ENCODE measurements at regions not wholly inside any gene's neighbourhood (a gene's known extent, or its start where the extent isn't known, plus 50 kb on each side); places are given as distances from the start of the nearest gene placed in this dataset.
"Not testable (repeated sequence)": the region's sequence is repeated elsewhere in the genome, so short reads cannot be mapped to it uniquely, and the experiment has no call there.

GRCh38 chr12:58745348-58746125 lies 174.8 kb downstream of the LRIG3 start:
- no peak overlapping the region for H3K27ac ChIP-seq (ENCODE audit: insufficient read depth, low read length, poor library complexity, severe bottlenecking)
- no peaks in the 10 kb centered on the region for H3K36me3 ChIP-seq (ENCODE audit: control insufficient read depth, insufficient read depth, low read length)
- Mint-ChIP-seq H3K4me3 (no peak overlapping the region), H3K4me1 (no peaks in the 10 kb centered on the region), H3K36me3 (no peaks in the 10 kb centered on the region), H3K27ac (no peak overlapping the region), H3K27me3 (no peaks in the 10 kb centered on the region), H3K9me3 (peaks cover 0 to 10% (median 8%) of the 10 kb centered on the region in 7 donors)
- no peak overlapping the region for H3K4me3 ChIP-seq (ENCODE audit: low read depth, low read length)
- no peaks in the 10 kb centered on the region for H3K9me3 ChIP-seq (ENCODE audit: control insufficient read depth in 2 of 2, low read length in 2 of 2)
- DNase-seq (no peak), ATAC-seq (ENCODE audit: low read depth in 2 of 2) (no peak)
- no peaks in the 10 kb centered on the region for H3K4me1 ChIP-seq (ENCODE audit: control insufficient read depth, insufficient read depth, low read length, poor library complexity, severe bottlenecking)
- no peaks in the 10 kb centered on the region for H3K27me3 ChIP-seq (ENCODE audit: control insufficient read depth, insufficient read depth, low read length)

GRCh38 chr12:58747533-58747932 lies 172.8 kb downstream of the LRIG3 start:
- Mint-ChIP-seq H3K9me3 (peaks cover 0 to 10% (median 5%) of the 10 kb centered on the region in 7 donors), H3K4me3 (no peak overlapping the region), H3K27me3 (no peaks in the 10 kb centered on the region), H3K4me1 (no peaks in the 10 kb centered on the region), H3K27ac (no peak overlapping the region), H3K36me3 (no peaks in the 10 kb centered on the region)
- Histone ChIP-seq H3K4me1 (ENCODE audit: control insufficient read depth, insufficient read depth, low read length, poor library complexity, severe bottlenecking) (no peaks in the 10 kb centered on the region), H3K27ac (ENCODE audit: insufficient read depth, low read length, poor library complexity, severe bottlenecking) (no peak overlapping the region), H3K4me3 (ENCODE audit: low read depth, low read length) (no peak overlapping the region), H3K27me3 (ENCODE audit: control insufficient read depth, insufficient read depth, low read length) (no peaks in the 10 kb centered on the region), H3K9me3 (ENCODE audit: control insufficient read depth in 2 of 2, low read length in 2 of 2) (no peaks in the 10 kb centered on the region), H3K36me3 (ENCODE audit: control insufficient read depth, insufficient read depth, low read length) (no peaks in the 10 kb centered on the region)
- no peak for ATAC-seq (ENCODE audit: low read depth in 2 of 2)
- no peak for DNase-seq

- no peaks in the 10 kb centered on the region for H3K36me3 ChIP-seq (ENCODE audit: control insufficient read depth, insufficient read depth, low read length)
- Mint-ChIP-seq H3K4me3 (no peak overlapping the region), H3K27me3 (no peaks in the 10 kb centered on the region), H3K4me1 (no peaks in the 10 kb centered on the region), H3K9me3 (peaks cover 0 to 10% (median 4%) of the 10 kb centered on the region in 7 donors), H3K27ac (no peak overlapping the region), H3K36me3 (no peaks in the 10 kb centered on the region)
- no peaks in the 10 kb centered on the region for H3K27me3 ChIP-seq (ENCODE audit: control insufficient read depth, insufficient read depth, low read length)
- H3K27ac ChIP-seq (ENCODE audit: insufficient read depth, low read length, poor library complexity, severe bottlenecking), result no peak overlapping the region
- H3K9me3 ChIP-seq (ENCODE audit: control insufficient read depth in 2 of 2, low read length in 2 of 2), result no peaks in the 10 kb centered on the region
- H3K4me1 ChIP-seq (ENCODE audit: control insufficient read depth, insufficient read depth, low read length, poor library complexity, severe bottlenecking), result no peaks in the 10 kb centered on the region
- ATAC-seq (ENCODE audit: low read depth in 2 of 2) (no peak), DNase-seq (no peak)
- H3K4me3 ChIP-seq (ENCODE audit: low read depth, low read length), result no peak overlapping the region
Measured at GRCh38 chr12:58750484-58750883, 169.8 kb downstream of the LRIG3 start.

GRCh38 chr12:58757422-58757821 lies 162.9 kb downstream of the LRIG3 start:
- Mint-ChIP-seq H3K9me3 (peaks cover 0 to 9% (median 2%) of the 10 kb centered on the region in 7 donors), H3K27me3 (no peaks in the 10 kb centered on the region), H3K36me3 (no peaks in the 10 kb centered on the region), H3K27ac (no peak overlapping the region), H3K4me1 (no peaks in the 10 kb centered on the region), H3K4me3 (no peak overlapping the region)
- no peak for ATAC-seq (ENCODE audit: low read depth in 2 of 2)
- no peaks in the 10 kb centered on the region for H3K4me1 ChIP-seq (ENCODE audit: control insufficient read depth, insufficient read depth, low read length, poor library complexity, severe bottlenecking)
- no peak overlapping the region for H3K4me3 ChIP-seq (ENCODE audit: low read depth, low read length)
- no peaks in the 10 kb centered on the region for H3K27me3 ChIP-seq (ENCODE audit: control insufficient read depth, insufficient read depth, low read length)
- H3K27ac ChIP-seq (ENCODE audit: insufficient read depth, low read length, poor library complexity, severe bottlenecking), result no peak overlapping the region
- no peak for DNase-seq
- H3K36me3 ChIP-seq (ENCODE audit: control insufficient read depth, insufficient read depth, low read length), result no peaks in the 10 kb centered on the region
- H3K9me3 ChIP-seq (ENCODE audit: control insufficient read depth in 2 of 2, low read length in 2 of 2), result no peaks in the 10 kb centered on the region

GRCh38 chr12:58759745-58760144 lies 160.6 kb downstream of the LRIG3 start:
- H3K4me1 ChIP-seq (ENCODE audit: control insufficient read depth, insufficient read depth, low read length, poor library complexity, severe bottlenecking); H3K36me3 ChIP-seq (ENCODE audit: control insufficient read depth, insufficient read depth, low read length); H3K4me3 Mint-ChIP-seq; ATAC-seq (ENCODE audit: low read depth in 2 of 2); H3K4me1 Mint-ChIP-seq; H3K27me3 ChIP-seq (ENCODE audit: control insufficient read depth, insufficient read depth, low read length); H3K27ac Mint-ChIP-seq; H3K4me3 ChIP-seq (ENCODE audit: low read depth, low read length); H3K9me3 Mint-ChIP-seq; H3K27me3 Mint-ChIP-seq; H3K36me3 Mint-ChIP-seq; H3K27ac ChIP-seq (ENCODE audit: insufficient read depth, low read length, poor library complexity, severe bottlenecking); DNase-seq; H3K9me3 ChIP-seq (ENCODE audit: control insufficient read depth in 2 of 2, low read length in 2 of 2): not testable (repeated sequence)

- Histone ChIP-seq H3K27me3 (ENCODE audit: control insufficient read depth, insufficient read depth, low read length) (no peaks in the 10 kb centered on the region), H3K9me3 (ENCODE audit: control insufficient read depth in 2 of 2, low read length in 2 of 2) (no peaks in the 10 kb centered on the region), H3K4me3 (ENCODE audit: low read depth, low read length) (no peak overlapping the region), H3K4me1 (ENCODE audit: control insufficient read depth, insufficient read depth, low read length, poor library complexity, severe bottlenecking) (no peaks in the 10 kb centered on the region), H3K27ac (ENCODE audit: insufficient read depth, low read length, poor library complexity, severe bottlenecking) (no peak overlapping the region), H3K36me3 (ENCODE audit: control insufficient read depth, insufficient read depth, low read length) (no peaks in the 10 kb centered on the region)
- no peak for ATAC-seq (ENCODE audit: low read depth in 2 of 2)
- DNase-seq, result no peak
- Mint-ChIP-seq H3K27ac (no peak overlapping the region), H3K27me3 (no peaks in the 10 kb centered on the region), H3K4me1 (no peaks in the 10 kb centered on the region), H3K4me3 (no peak overlapping the region), H3K36me3 (no peaks in the 10 kb centered on the region), H3K9me3 (peaks cover 2 to 9% (median 3%) of the 10 kb centered on the region in 7 donors)
Measured at GRCh38 chr12:58761308-58761707, 159.0 kb downstream of the LRIG3 start.

- no peaks in the 10 kb centered on the region for H3K36me3 ChIP-seq (ENCODE audit: control insufficient read depth, insufficient read depth, low read length)
- no peaks in the 10 kb centered on the region for H3K36me3 Mint-ChIP-seq
- H3K27ac ChIP-seq (ENCODE audit: insufficient read depth, low read length, poor library complexity, severe bottlenecking), result no peak overlapping the region
- no peak overlapping the region for H3K4me3 ChIP-seq (ENCODE audit: low read depth, low read length)
- H3K4me3 Mint-ChIP-seq, result no peak overlapping the region
- H3K4me1 ChIP-seq (ENCODE audit: control insufficient read depth, insufficient read depth, low read length, poor library complexity, severe bottlenecking), result no peaks in the 10 kb centered on the region
- H3K27ac Mint-ChIP-seq, result no peak overlapping the region
- DNase-seq (no peak), ATAC-seq (ENCODE audit: low read depth in 2 of 2) (no peak)
- H3K9me3 Mint-ChIP-seq, result peaks cover 0 to 9% (median 5%) of the 10 kb centered on the region in 7 donors
- H3K4me1 Mint-ChIP-seq, result no peaks in the 10 kb centered on the region
- H3K27me3 ChIP-seq (ENCODE audit: control insufficient read depth, insufficient read depth, low read length), result no peaks in the 10 kb centered on the region
- H3K27me3 Mint-ChIP-seq, result no peaks in the 10 kb centered on the region
- no peaks in the 10 kb centered on the region for H3K9me3 ChIP-seq (ENCODE audit: control insufficient read depth in 2 of 2, low read length in 2 of 2)
Measured at GRCh38 chr12:58764100-58764953, 156.0 kb downstream of the LRIG3 start.

Measured in CD4-positive, CD25-positive, alpha-beta regulatory T cell (primary cell).